Hepatocyte (in vitro differentiated cells): ENCODE measurements at regions not wholly inside any gene's neighbourhood (a gene's known extent, or its start where the extent isn't known, plus 50 kb on each side); places are given as distances from the start of the nearest gene placed in this dataset.

Experiments used
- DNase-seq: peaks from one replicate; pipeline ENCODE4 v3.0.0-alpha.2; 2016; ENCODE audit warnings: low spot score
- H2AFZ ChIP-seq: fragments of 200-600 bp; sonication (generic); 2 replicates; pipeline ENCODE4 v1.6.0; 2016; ENCODE audit warnings: antibody characterized with exemption, mild to moderate bottlenecking
- H3K27ac ChIP-seq: fragments of 200-600 bp; sonication (generic); 2 replicates; pipeline ENCODE4 v1.5.1; 2016; ENCODE audit warnings: mild to moderate bottlenecking
- H3K27me3 ChIP-seq: fragments of 200-600 bp; sonication (generic); 2 replicates; pipeline ENCODE4 v1.6.1; 2016
- H3K36me3 ChIP-seq: fragments of 200-600 bp; sonication (generic); replicated peaks from 2 replicates; pipeline ENCODE4 v1.5.1; 2016; ENCODE audit warnings: low read depth; ENCODE audit not compliant: insufficient read depth
- H3K4me1 ChIP-seq: fragments of 200-600 bp; sonication (generic); 2 replicates; pipeline ENCODE4 v1.5.1; 2016; ENCODE audit warnings: mild to moderate bottlenecking, moderate library complexity; ENCODE audit not compliant: insufficient read depth
- H3K4me2 ChIP-seq: fragments of 200-600 bp; sonication (generic); 2 replicates; pipeline ENCODE4 v1.6.0; 2016
- H3K4me3 ChIP-seq: fragments of 200-600 bp; sonication (generic); 2 replicates; pipeline ENCODE4 v1.5.1; 2016; ENCODE audit warnings: mild to moderate bottlenecking
- H3K79me2 ChIP-seq: fragments of 200-600 bp; sonication (generic); 2 replicates; pipeline ENCODE4 v1.6.0; 2017; ENCODE audit warnings: mild to moderate bottlenecking
- H3K9me2 ChIP-seq: fragments of 200-600 bp; sonication (generic); replicated peaks from 2 replicates; pipeline ENCODE4 v1.6.0; 2017; ENCODE audit warnings: mild to moderate bottlenecking; ENCODE audit not compliant: insufficient read depth
- H3K9me3 ChIP-seq: fragments of 200-600 bp; sonication (generic); 2 replicates; pipeline ENCODE4 v1.5.1; 2016; ENCODE audit warnings: low read depth, mild to moderate bottlenecking
- H4K20me1 ChIP-seq: fragments of 200-600 bp; sonication (generic); 2 replicates; pipeline ENCODE4 v1.6.0; 2016; ENCODE audit warnings: mild to moderate bottlenecking; ENCODE audit not compliant: insufficient read depth, poor library complexity, severe bottlenecking
- EZH2 ChIP-seq: fragments of 200-600 bp; sonication (generic); IDR thresholded peaks from 2 replicates; pipeline ENCODE4 v1.6.1; 2016; ENCODE audit warnings: antibody characterized with exemption, mild to moderate bottlenecking, borderline replicate concordance
- EZH2phosphoT487 ChIP-seq: fragments of 200-600 bp; sonication (generic); IDR thresholded peaks from one replicate; pipeline ENCODE4 v1.6.1; 2018; ENCODE audit warnings: antibody characterized with exemption, mild to moderate bottlenecking, low read depth, moderate library complexity; ENCODE audit not compliant: unreplicated experiment, severe bottlenecking
- WGBS: methylation state at CpG from one replicate; pipeline ENCODE4 v1.1.6; 2016; ENCODE audit warnings: low lambda C conversion rate; ENCODE audit errors: missing lambda C conversion rate; 5-methylcytosine and 5-hydroxymethylcytosine counted together
- TF ChIP-seq, protein P1 (sequence below): fragments of 200-600 bp; sonication (generic); IDR thresholded peaks from 2 replicates; pipeline ENCODE4 v1.5.1; 2016; ENCODE audit warnings: antibody characterized with exemption, mild to moderate bottlenecking; ENCODE audit not compliant: poor library complexity

- no peak for DNase-seq
- Histone ChIP-seq H3K36me3 (no peaks in the 10 kb centered on the region), H4K20me1 (no peaks in the 10 kb centered on the region), H3K4me3 (no peak overlapping the region), H3K27ac (no peak overlapping the region), H3K4me1 (no peaks in the 10 kb centered on the region), H3K9me2 (no peaks in the 10 kb centered on the region), H3K27me3 (no peaks in the 10 kb centered on the region), H3K4me2 (no peak overlapping the region), H3K9me3 (no peaks in the 10 kb centered on the region), H2AFZ (no peak overlapping the region), H3K79me2 (peaks cover 17% of the 10 kb centered on the region)
- TF ChIP-seq, protein P1, sequence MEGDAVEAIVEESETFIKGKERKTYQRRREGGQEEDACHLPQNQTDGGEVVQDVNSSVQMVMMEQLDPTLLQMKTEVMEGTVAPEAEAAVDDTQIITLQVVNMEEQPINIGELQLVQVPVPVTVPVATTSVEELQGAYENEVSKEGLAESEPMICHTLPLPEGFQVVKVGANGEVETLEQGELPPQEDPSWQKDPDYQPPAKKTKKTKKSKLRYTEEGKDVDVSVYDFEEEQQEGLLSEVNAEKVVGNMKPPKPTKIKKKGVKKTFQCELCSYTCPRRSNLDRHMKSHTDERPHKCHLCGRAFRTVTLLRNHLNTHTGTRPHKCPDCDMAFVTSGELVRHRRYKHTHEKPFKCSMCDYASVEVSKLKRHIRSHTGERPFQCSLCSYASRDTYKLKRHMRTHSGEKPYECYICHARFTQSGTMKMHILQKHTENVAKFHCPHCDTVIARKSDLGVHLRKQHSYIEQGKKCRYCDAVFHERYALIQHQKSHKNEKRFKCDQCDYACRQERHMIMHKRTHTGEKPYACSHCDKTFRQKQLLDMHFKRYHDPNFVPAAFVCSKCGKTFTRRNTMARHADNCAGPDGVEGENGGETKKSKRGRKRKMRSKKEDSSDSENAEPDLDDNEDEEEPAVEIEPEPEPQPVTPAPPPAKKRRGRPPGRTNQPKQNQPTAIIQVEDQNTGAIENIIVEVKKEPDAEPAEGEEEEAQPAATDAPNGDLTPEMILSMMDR = no peak
- TF ChIP-seq EZH2 (no peak), EZH2phosphoT487 (no peak)
These were observed 105.0 kb upstream of the FOXN3 start for GRCh38 chr14:89521988-89522387.

DNA sequence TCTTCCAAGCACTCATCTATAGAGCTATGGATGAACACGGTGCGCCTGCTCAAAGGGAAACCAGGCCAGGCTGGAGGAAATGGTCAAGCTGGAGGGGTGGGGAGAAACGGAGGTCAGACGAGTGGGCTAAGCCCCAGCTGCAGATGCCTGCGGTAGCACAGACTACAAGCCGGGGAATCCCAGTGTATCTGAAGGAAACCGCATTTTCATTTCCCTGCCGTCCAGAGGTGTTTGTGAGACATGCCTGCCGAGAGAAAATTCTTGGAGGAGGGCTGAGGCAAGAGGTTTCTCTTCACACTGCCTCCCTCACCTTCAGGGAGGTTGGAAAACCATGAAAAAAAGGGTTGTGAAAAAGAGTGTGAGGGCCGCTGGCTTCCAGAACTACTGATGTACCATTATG lies 102.0 kb upstream of the FOXN3 start:
- no peaks in the 10 kb centered on the region for H3K9me3 ChIP-seq
- TF ChIP-seq EZH2 (no peak), EZH2phosphoT487 (no peak)
- TF ChIP-seq, protein P1 = no peak
- no peak overlapping the region for H3K4me2 ChIP-seq
- DNase-seq = no peak
- peaks cover 5% of the 10 kb centered on the region for H3K4me1 ChIP-seq
- H3K36me3 ChIP-seq = no peaks in the 10 kb centered on the region
- H3K4me3 ChIP-seq = no peak overlapping the region
- WGBS = 81% methylated on average over 10 of the region's 10 CpGs
- H2AFZ ChIP-seq = no peak overlapping the region
- H3K27ac ChIP-seq = no peak overlapping the region
- no peaks in the 10 kb centered on the region for H4K20me1 ChIP-seq
- no peaks in the 10 kb centered on the region for H3K9me2 ChIP-seq
- H3K27me3 ChIP-seq = no peaks in the 10 kb centered on the region
- H3K79me2 ChIP-seq = peaks cover 19% of the 10 kb centered on the region

DNA sequence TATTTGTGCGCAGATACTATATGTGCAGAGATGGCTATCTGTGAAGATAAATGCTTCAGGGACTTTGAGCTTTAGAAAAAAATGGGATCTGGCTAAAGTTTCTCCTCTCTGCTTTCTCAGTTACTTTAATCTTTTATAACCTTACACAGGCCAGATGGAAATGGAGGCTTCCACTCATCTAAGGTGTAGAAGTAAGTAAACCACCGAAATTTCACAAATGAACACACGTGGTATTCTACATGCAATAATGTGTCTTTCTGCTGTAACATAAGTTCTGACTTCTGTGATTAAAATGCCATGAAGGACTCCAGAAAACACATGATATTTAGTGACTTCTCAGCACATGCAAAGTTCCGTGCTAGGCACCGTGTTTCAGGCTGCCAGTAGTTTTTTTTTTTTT lies 99.1 kb upstream of the FOXN3 start:
- Histone ChIP-seq H2AFZ (no peak overlapping the region), H3K9me2 (no peaks in the 10 kb centered on the region), H3K27ac (no peak overlapping the region), H3K27me3 (no peaks in the 10 kb centered on the region), H3K4me1 (peaks cover 5% of the 10 kb centered on the region), H3K79me2 (peaks cover 12% of the 10 kb centered on the region), H3K4me3 (no peak overlapping the region), H3K36me3 (no peaks in the 10 kb centered on the region), H4K20me1 (no peaks in the 10 kb centered on the region), H3K9me3 (no peaks in the 10 kb centered on the region), H3K4me2 (no peak overlapping the region)
- WGBS = 83% methylated on average over 5 of the region's 5 CpGs
- no peak for TF ChIP-seq EZH2
- no peak for TF ChIP-seq EZH2phosphoT487
- TF ChIP-seq, protein P1 = no peak
- no peak for DNase-seq

DNA sequence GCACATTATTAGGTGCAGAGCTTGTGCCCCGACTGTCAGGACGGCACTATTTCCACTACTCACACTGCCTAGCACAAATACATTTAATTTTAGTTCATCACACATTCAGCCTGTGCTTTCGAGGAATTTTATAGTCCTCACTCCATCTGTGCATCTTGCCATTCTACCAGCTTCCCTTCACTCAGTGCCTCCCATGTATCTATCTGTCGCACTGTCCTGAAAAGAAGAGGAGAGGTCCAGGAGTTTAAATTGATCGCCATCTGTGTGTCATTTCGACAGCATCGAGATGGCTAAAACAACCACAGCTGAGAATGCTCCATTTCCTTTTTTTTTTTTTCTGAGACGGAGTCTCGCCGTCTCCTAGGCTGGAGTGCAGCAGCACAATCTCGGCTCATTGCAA lies 97.6 kb upstream of the FOXN3 start:
- Histone ChIP-seq H3K9me3 (no peaks in the 10 kb centered on the region), H3K4me3 (no peak overlapping the region), H3K4me2 (no peak overlapping the region), H3K36me3 (no peaks in the 10 kb centered on the region), H2AFZ (no peak overlapping the region), H3K27me3 (no peaks in the 10 kb centered on the region), H3K4me1 (peaks cover 5% of the 10 kb centered on the region), H3K27ac (no peak overlapping the region), H3K79me2 (peaks cover 3% of the 10 kb centered on the region), H3K9me2 (no peaks in the 10 kb centered on the region), H4K20me1 (no peaks in the 10 kb centered on the region)
- no peak for DNase-seq
- no peak for TF ChIP-seq EZH2
- TF ChIP-seq, protein P1 = no peak
- no peak for TF ChIP-seq EZH2phosphoT487
- WGBS = 93% methylated on average over 11 of the region's 11 CpGs
